GM18498 (cell line): ENCODE measurements at regions not wholly inside any gene's neighbourhood (a gene's known extent, or its start where the extent isn't known, plus 50 kb on each side); places are given as distances from the start of the nearest gene placed in this dataset.
"Not testable (repeated sequence)": the region's sequence is repeated elsewhere in the genome, so short reads cannot be mapped to it uniquely, and the experiment has no call there.

Source experiments
- ATAC-seq: cut with Tn5 transposase; IDR thresholded peaks from one replicate; pipeline ENCODE4 v1.9.1; 2021; ENCODE audit warnings: mild to moderate bottlenecking, moderate library complexity; ENCODE audit not compliant: unreplicated experiment

- no peak for ATAC-seq
Observed at GRCh38 chr18:76051396-76052226, 443.4 kb downstream of the ZNF516 start.

DNA sequence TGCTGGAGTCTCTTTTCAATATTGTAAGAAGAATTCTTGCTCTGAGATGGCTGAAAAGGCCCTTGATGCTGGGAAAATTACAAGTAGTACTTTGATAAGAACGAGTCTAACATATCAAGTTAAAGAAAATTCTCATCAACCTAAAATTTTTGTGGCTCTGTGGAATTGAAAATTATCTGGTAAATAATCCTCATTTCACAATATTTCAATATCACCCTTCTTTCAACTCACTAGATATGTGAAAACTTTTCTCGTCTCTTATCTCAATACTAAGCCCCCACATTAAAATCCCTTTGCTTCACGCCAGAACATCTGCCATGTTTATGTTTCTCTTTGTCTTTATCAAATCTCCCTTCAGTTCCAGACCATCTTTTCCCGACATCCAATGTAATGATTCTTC, 448.8 kb downstream of the ZNF516 start:
- no peak for ATAC-seq

DNA sequence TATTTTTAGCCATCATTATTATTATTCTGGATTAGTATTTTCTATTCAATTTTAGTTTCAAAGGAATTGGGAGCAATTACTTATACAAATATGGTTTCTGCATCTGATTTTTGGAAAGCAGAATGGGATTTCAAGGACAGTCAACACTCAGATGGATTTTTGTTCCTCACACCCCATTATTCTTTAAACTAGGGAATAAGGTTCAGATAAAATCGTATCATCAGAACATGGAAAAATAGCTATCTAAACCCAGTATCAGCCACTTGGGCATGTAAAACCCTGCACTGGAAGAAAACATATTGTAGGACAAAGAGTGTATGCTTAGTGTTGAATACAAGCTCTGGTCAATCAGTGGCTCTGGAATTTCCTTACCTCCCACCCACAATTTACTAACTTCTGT, 452.5 kb downstream of the ZNF516 start:
- no peak for ATAC-seq

DNA sequence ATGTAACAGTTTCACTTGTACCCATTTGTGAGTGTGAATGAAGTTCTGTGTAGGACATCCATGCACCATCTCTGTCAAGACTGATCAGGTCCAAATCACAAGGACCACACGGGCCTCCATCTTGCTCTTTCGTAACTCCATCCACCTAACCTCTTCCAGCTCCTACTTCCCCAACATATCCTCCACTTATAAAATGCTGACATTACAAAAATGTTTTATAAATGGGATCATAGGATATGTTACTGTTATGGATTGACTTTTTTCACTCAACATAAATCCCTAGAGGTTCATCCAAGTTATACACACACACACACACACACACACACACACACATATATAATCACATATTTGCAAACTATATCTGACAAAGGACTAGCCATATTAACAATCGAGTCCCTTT, 476.8 kb downstream of the ZNF516 start:
- ATAC-seq, result no peak

DNA sequence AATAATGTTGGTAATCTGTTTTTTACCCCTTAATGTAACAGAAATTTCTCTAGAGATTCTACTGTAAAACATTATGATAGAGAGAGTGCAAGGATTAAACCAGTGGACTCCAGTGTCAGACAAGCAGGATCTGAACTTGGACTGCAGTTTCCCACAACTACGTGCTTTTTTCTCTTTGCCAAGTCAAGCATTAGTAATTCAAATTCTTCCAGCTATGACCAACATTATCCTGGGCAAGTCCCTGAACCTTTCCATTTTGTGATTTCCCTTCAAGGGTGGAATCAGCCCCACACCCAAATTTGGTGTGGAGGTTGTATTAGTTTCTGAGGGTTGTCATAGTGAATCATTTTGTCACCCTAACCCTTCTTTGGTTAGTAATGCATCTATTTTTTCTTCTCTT, 482.0 kb downstream of the ZNF516 start:
- no peak for ATAC-seq

- ATAC-seq, result no peak
Observed at GRCh38 chr18:76005632-76006208, 489.3 kb downstream of the ZNF516 start.

DNA sequence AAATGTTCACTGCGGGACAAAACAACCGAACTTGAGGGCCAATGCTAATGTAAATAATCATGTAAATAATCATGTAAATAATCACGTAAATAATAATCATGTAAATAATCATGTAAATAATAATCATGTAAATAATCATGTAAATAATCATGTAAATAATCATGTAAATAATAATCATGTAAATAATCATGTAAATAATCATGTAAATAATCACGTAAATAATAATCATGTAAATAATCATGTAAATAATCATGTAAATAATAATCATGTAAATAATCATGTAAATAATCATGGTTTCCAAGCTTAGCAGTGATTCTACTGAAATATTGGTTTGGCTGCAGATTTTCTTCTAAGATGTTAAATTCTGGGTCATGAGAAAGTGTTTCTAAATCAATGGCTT, 507.1 kb downstream of the ZNF516 start:
- ATAC-seq, result not testable (repeated sequence)

DNA sequence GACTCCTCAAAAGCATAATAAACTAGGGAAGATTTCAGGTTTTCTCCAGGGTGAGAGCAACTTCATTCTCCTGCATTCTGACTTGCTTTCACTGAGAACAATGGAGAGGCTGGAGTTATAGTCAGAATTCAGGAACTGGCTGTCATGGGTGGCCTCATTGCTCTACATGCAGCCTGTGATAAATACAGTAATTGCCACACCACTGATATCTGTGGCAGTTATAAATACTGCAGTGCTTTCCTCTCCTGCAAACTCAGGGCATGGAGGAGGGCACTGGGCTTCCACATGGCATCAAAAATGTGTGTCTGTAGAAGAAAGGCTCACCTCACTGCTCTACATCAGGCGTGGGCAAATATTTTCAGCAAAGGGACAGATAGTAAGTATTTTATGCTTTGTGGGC, 510.2 kb downstream of the ZNF516 start:
- no peak for ATAC-seq

DNA sequence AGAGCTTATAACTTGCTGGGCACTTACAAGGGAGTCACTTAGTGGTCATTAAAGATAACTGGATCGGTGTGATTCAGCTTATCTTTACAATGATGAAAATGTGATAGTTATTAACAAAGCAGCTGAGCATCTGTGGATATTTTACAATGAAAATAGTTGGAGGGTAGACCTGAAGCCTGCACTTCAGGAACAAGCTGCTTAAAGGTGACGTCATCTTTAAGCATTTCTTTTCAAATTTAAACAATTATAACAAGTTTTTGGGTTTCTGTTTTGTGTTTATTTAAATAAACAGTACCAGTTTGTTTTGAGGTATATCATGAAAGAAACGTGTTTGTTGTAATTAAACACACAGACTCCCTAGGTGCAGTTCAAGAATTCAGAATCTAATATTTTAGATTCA, 513.9 kb downstream of the ZNF516 start:
- no peak for ATAC-seq

DNA sequence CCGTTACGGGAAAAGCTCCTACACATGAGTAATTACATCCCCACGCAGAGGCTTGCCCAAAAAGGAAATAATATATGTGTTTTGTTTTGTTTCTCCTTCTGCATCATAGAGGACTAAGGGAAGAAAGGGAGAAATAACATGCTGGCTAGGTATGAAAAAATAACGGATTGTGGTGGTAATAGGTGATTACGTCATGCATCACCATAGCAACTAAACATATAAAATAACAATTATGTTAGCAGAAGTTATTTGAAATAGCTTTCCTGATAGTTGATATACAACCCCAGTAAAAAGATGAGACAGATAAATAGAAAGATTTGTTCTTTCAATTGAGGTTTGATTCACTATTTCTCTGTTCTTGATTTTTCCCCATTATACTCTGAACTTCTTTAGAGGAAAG, 518.0 kb downstream of the ZNF516 start:
- ATAC-seq, result no peak

DNA sequence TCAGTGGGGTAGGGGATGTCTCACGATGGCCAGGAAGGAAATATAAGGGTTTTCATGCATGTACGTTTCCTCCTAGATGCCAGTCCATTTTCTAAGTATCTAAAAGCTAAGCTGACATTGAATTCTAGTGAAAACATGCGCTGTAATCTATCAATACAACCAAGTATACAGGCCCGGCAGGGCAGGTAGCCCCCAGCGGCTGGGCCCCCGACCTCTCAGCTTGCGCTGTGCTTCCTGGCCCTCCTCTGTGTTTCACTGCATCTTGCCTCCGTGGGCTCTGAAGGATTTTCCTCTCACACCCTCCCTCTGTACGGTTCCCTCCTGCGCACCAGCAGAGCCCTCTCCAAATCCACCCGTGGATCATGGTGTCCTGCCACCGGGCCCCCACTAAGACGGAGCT, 524.8 kb downstream of the ZNF516 start:
- ATAC-seq, result no peak

DNA sequence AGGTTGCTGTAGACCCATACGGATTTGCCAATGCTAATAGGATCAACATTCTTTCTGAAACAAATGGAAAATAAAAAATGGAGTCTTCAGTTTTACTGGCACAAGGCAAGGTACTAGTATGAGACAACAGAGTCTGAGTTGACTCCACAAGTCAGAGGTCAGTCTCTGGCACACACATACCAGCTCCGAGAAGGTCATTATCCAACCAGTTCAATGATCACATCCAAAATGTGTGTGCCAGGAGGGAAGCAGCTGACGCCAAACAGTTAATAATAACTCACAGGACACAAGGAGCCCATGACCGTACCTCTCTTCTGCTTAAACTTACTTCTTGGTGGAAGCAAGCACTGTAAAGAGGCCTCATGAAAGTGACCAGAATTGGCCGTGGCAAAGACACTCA, 528.6 kb downstream of the ZNF516 start:
- ATAC-seq, result no peak

- no peak for ATAC-seq
Observed at GRCh38 chr18:75962036-75962572, 532.9 kb downstream of the ZNF516 start.

- ATAC-seq, result not testable (repeated sequence)
Observed at GRCh38 chr18:75960356-75960755, 532.9 kb upstream of the SMIM21 start.

DNA sequence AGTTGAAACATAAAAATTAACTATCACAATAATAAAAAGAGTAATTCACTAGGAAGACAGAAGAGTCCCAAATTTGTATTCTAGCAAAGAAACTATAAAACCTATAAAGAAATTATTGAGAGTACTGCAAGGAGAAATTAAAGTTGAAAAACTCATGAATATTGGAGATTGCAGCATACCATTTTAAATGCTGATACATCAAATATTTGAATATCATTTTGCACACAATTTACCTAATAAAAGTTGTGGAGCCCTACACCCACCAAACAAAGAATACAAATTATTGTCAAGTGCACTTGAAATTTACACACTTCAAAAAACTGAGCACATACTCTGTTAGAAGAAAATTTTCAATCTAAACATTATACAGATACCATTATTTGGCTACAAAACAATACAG, 531.6 kb upstream of the SMIM21 start:
- no peak for ATAC-seq

GRCh38 chr18:75958683-75959082, 531.2 kb upstream of the SMIM21 start:
- no peak for ATAC-seq

DNA sequence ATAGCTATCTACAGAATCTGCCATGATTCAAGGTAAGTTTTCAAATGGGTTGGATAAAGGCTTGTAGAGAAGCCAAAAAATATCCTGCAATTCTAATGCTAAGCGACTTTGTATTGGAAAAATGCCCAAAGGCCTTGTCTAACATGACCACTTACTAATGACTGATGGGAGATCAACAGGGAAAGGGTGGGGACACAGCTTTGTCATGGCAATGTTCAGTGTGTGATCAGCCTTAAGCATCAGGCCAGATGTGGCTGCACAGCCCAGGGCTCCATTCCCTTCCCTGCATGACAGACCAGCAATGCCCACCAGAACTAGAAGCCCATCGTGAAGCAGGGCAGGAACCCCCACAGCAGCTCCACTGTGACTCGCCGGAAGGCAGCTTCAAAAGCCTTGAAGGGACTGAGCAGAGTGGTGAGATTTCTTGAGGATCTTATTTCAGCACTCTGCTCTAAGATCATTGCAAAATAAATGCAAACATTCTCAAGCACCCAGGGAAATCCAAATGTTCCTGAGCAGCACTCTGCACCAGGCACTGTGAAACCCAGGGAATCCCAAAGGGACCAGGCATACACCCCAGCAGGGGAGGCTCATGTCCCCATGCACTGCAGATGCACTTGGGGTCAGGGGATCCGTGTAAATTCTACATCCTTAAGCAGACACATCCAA, 517.9 kb upstream of the SMIM21 start:
- no peak for ATAC-seq

DNA sequence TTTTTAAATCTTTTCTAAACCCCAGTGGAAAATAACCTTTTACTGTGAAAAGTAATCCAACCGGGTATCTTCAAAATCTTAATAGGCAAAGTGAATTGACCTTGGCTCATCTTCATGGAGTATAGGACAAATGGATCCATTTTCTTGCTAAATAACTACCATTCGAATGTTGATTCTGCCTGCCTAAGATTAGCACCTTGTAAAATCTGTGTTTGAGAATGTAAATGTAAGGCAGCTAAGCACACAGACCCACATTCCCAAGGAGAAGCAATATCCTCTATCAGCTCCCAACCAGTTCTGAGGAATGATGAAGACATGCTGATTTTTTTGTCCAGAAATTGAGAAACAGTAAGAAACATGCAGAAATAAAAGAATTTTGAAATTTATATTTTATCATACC, 509.8 kb upstream of the SMIM21 start:
- no peak for ATAC-seq

- ATAC-seq, result no peak
Observed at GRCh38 chr18:75936862-75937261, 509.4 kb upstream of the SMIM21 start.

DNA sequence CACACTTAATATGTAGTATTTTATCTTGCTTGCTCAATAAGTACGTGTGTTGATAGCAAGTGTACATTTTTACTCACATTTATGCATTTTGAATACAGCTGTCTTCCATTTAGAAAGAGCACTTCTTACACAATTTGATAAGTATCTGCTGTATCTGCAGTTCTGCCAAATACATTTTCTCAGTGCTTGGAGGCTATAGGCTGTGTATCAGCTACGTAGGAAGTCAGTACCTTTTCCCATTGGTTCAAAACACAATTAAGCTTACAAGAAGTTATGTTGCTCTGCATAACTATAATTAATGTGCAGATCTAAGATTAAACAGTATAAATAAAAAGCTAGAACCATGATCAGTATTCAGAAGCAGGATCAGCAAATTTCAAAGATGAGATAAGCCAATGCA, 503.6 kb upstream of the SMIM21 start:
- ATAC-seq, result no peak

GRCh38 chr18:75928706-75929105, 501.2 kb upstream of the SMIM21 start:
- no peak for ATAC-seq

DNA sequence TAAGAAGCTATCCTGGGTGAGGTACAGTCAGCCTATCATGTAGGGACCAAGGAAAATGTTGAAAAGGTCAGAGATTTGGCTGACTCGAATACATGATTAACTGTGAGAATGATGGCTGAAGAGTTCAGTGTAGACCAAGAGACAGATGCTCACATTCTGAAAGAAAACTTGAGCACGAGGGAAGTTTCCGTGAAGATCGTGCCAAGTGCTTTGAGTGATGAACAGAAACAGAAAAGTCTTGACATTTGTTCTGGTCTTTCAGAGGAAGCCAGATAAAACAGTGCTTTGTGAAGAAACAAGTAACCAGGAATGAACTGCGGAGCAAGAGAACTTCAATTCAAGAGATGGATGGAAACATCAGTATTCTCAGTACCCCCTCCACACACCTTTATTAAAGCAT, 500.3 kb upstream of the SMIM21 start:
- ATAC-seq, result no peak
